OCI-LY3 (cell line): ENCODE measurements at regions not wholly inside any gene's neighbourhood (a gene's known extent, or its start where the extent isn't known, plus 50 kb on each side); places are given as distances from the start of the nearest gene placed in this dataset.

Experiments
- H2AFZ ChIP-seq: fragments of 200-600, 300-600 bp; shearing (Covaris generic); 2 replicates; pipeline ENCODE4 v1.6.0; 2014; ENCODE audit warnings: antibody characterized with exemption, low read depth, low read length
- H3K27ac ChIP-seq: fragments of 200-600, 300-600 bp; sonication (generic); 2 replicates; pipeline ENCODE4 v1.5.1; 2014; ENCODE audit warnings: mild to moderate bottlenecking, low read length, moderate library complexity, mixed read lengths
- H3K27me3 ChIP-seq: fragments of 200-600, 300-600 bp; sonication (generic); 2 replicates; pipeline ENCODE4 v1.6.1; 2014; ENCODE audit warnings: low read depth, low read length, mixed read lengths
- H3K36me3 ChIP-seq: fragments of 200-600, 300-600 bp; sonication (generic); replicated peaks from 2 replicates; pipeline ENCODE3; 2014; ENCODE audit warnings: low read depth, low read length, mixed read lengths
- H3K4me1 ChIP-seq: fragments of 300-600, 200-600 bp; sonication (generic); 2 replicates; pipeline ENCODE4 v1.6.1; 2014; ENCODE audit warnings: low read length, mixed read lengths
- H3K4me2 ChIP-seq: fragments of 200-600, 300-600 bp; sonication (generic); 2 replicates; pipeline ENCODE4 v1.6.1; 2014; ENCODE audit warnings: low read length, mixed read lengths
- H3K4me3 ChIP-seq: fragments of 300-600, 200-600 bp; sonication (generic); 2 replicates; pipeline ENCODE4 v1.5.1; 2014; ENCODE audit warnings: antibody characterized with exemption, mild to moderate bottlenecking, low read length, moderate library complexity
- H3K79me2 ChIP-seq: fragments of 300-600, 200-600 bp; shearing (Covaris generic); 2 replicates; pipeline ENCODE4 v1.6.1; 2014; ENCODE audit warnings: mild to moderate bottlenecking, low read length, mixed read lengths
- H3K9ac ChIP-seq: fragments of 300-600, 200-600 bp; shearing (Covaris generic); 2 replicates; pipeline ENCODE4 v1.6.0; 2014; ENCODE audit warnings: mild to moderate bottlenecking, low read length, moderate library complexity
- H3K9me3 ChIP-seq: fragments of 200-600, 300-600 bp; shearing (Covaris generic); 2 replicates; pipeline ENCODE4 v1.6.1; 2014; ENCODE audit warnings: low read length, mixed read lengths; ENCODE audit not compliant: insufficient read depth
- H4K20me1 ChIP-seq: fragments of 200-600, 300-600 bp; sonication (generic); 2 replicates; pipeline ENCODE4 v1.6.1; 2016; ENCODE audit warnings: low read length, mixed read lengths; ENCODE audit not compliant: insufficient read depth
- CTCF ChIP-seq: fragments of 200-600, 300-600 bp; sonication (generic); IDR thresholded peaks from 2 replicates; pipeline ENCODE4 v1.5.1; 2014; ENCODE audit warnings: antibody characterized with exemption, low read length, low read depth
- EZH2phosphoT487 ChIP-seq: fragments of 200-600 bp; shearing (Covaris generic); IDR thresholded peaks from 2 replicates; pipeline ENCODE4 v1.6.1; 2018; ENCODE audit warnings: antibody characterized with exemption, mixed run types, low read depth

- no peak overlapping the region for H3K27ac ChIP-seq
Measured at GRCh38 chr15:38149315-38149714, 103.3 kb upstream of the SPRED1 start.

GRCh38 chr15:38150148-38150547 lies 102.5 kb upstream of the SPRED1 start:
- Histone ChIP-seq H3K27ac (no peak overlapping the region), H4K20me1 (no peaks in the 10 kb centered on the region), H3K4me3 (no peak overlapping the region), H3K79me2 (no peaks in the 10 kb centered on the region), H2AFZ (no peak overlapping the region), H3K27me3 (no peaks in the 10 kb centered on the region), H3K36me3 (no peaks in the 10 kb centered on the region), H3K4me1 (no peaks in the 10 kb centered on the region), H3K4me2 (no peak overlapping the region), H3K9ac (no peak overlapping the region), H3K9me3 (peaks cover 8% of the 10 kb centered on the region; the same call in 1 of the 2 replicates)
- no peak for TF ChIP-seq EZH2phosphoT487
- TF ChIP-seq CTCF = no peak

More at GRCh38 chr15:38149315-38149714, 103.3 kb upstream of the SPRED1 start:
- no peaks in the 10 kb centered on the region for H3K36me3 ChIP-seq
- peaks cover 8% of the 10 kb centered on the region; the same call in 1 of the 2 replicates for H3K9me3 ChIP-seq
- H3K79me2 ChIP-seq = no peaks in the 10 kb centered on the region
- no peak overlapping the region for H3K4me2 ChIP-seq
- H2AFZ ChIP-seq = no peak overlapping the region
- no peak for TF ChIP-seq EZH2phosphoT487
- no peak for TF ChIP-seq CTCF
- H3K27me3 ChIP-seq = no peaks in the 10 kb centered on the region
- no peaks in the 10 kb centered on the region for H4K20me1 ChIP-seq
- no peak overlapping the region for H3K9ac ChIP-seq
- no peaks in the 10 kb centered on the region for H3K4me1 ChIP-seq
- no peak overlapping the region for H3K4me3 ChIP-seq

GRCh38 chr15:38150794-38151193 lies 101.8 kb upstream of the SPRED1 start:
- no peak overlapping the region for H3K9ac ChIP-seq

GRCh38 chr15:38153781-38154180 lies 98.9 kb upstream of the SPRED1 start:
- Histone ChIP-seq H3K27me3 (no peaks in the 10 kb centered on the region), H3K4me3 (no peak overlapping the region), H3K4me2 (no peak overlapping the region), H3K9ac (no peak overlapping the region), H3K9me3 (peaks cover 8% of the 10 kb centered on the region; the same call in 1 of the 2 replicates), H3K79me2 (no peaks in the 10 kb centered on the region), H3K4me1 (no peaks in the 10 kb centered on the region), H4K20me1 (no peaks in the 10 kb centered on the region), H2AFZ (no peak overlapping the region), H3K27ac (no peak overlapping the region), H3K36me3 (no peaks in the 10 kb centered on the region)
- TF ChIP-seq EZH2phosphoT487 = no peak
- TF ChIP-seq CTCF = no peak

More at GRCh38 chr15:38150794-38151193, 101.8 kb upstream of the SPRED1 start:
- no peaks in the 10 kb centered on the region for H3K36me3 ChIP-seq
- no peak overlapping the region for H2AFZ ChIP-seq
- H3K4me2 ChIP-seq = no peak overlapping the region
- H3K27me3 ChIP-seq = no peaks in the 10 kb centered on the region
- H3K9me3 ChIP-seq = peaks cover 8% of the 10 kb centered on the region; the same call in 1 of the 2 replicates
- no peaks in the 10 kb centered on the region for H4K20me1 ChIP-seq
- no peaks in the 10 kb centered on the region for H3K79me2 ChIP-seq
- H3K27ac ChIP-seq = no peak overlapping the region
- H3K4me3 ChIP-seq = no peak overlapping the region
- no peaks in the 10 kb centered on the region for H3K4me1 ChIP-seq
- TF ChIP-seq CTCF (no peak), EZH2phosphoT487 (no peak)
